SK-N-SH treated with all-trans-retinoic acid at 6 μM for 48 hours (cell line): ENCODE measurements at regions not wholly inside any gene's neighbourhood (a gene's known extent, or its start where the extent isn't known, plus 50 kb on each side); places are given as distances from the start of the nearest gene placed in this dataset.

Source experiments
- ATAC-seq: fragments of 200-7000 bp; cut with Tn5 transposase; 3 replicates; pipeline ENCODE4 v1.9.1; 2020; ENCODE audit warnings: mild to moderate bottlenecking, moderate library complexity
- ARNTL ChIP-seq: fragments of 450-650 bp; formaldehyde crosslinking; IDR thresholded peaks from 2 replicates; pipeline ENCODE4 v1.5.0; 2020; ENCODE audit warnings: low read depth, mild to moderate bottlenecking, moderate library complexity, borderline replicate concordance
- CSDC2 ChIP-seq: fragments of 250-450 bp; sonication (Bioruptor Pico); IDR thresholded peaks from 2 replicates; pipeline ENCODE4 v1.5.0; 2020; ENCODE audit warnings: mild to moderate bottlenecking, moderate library complexity
- ESRRG ChIP-seq: fragments of 250-450 bp; sonication (Bioruptor Pico); IDR thresholded peaks from 2 replicates; pipeline ENCODE4 v1.6.1; 2021; ENCODE audit warnings: mild to moderate bottlenecking
- GLIS3 ChIP-seq: fragments of 250-450 bp; sonication (Bioruptor Pico); IDR thresholded peaks from 2 replicates; pipeline ENCODE4 v1.5.0; 2020; ENCODE audit warnings: mild to moderate bottlenecking, moderate library complexity
- ISL1 ChIP-seq: fragments of 250-450 bp; sonication (Bioruptor Pico); IDR thresholded peaks from 2 replicates; pipeline ENCODE4 v2.1.2; 2022; ENCODE audit warnings: mild to moderate bottlenecking, moderate library complexity
- OSR1 ChIP-seq: fragments of 250-450 bp; sonication (Bioruptor Pico); IDR thresholded peaks from 2 replicates; pipeline ENCODE4 v1.8.0; 2022; ENCODE audit warnings: moderate library complexity, mild to moderate bottlenecking, inconsistent platforms
- PPARA ChIP-seq: fragments of 250-450 bp; sonication (Bioruptor Pico); IDR thresholded peaks from 2 replicates; pipeline ENCODE4 v1.5.0; 2020; ENCODE audit warnings: mild to moderate bottlenecking, borderline replicate concordance
- RARB ChIP-seq: fragments of 250-450 bp; sonication (Bioruptor Pico); IDR thresholded peaks from 2 replicates; pipeline ENCODE4 v1.8.0; 2021; ENCODE audit warnings: mild to moderate bottlenecking, moderate library complexity
- SNAI2 ChIP-seq: fragments of 250-450 bp; sonication (Bioruptor Pico); IDR thresholded peaks from 2 replicates; pipeline ENCODE4 v1.5.0; 2020; ENCODE audit warnings: mild to moderate bottlenecking, moderate library complexity
- TCF4 ChIP-seq: fragments of 250-450 bp; sonication (Bioruptor Pico); IDR thresholded peaks from 2 replicates; pipeline ENCODE4 v1.8.0; 2021; ENCODE audit warnings: mild to moderate bottlenecking, moderate library complexity, borderline replicate concordance
- TOX ChIP-seq: fragments of 250-450 bp; sonication (Bioruptor Pico); IDR thresholded peaks from 2 replicates; pipeline ENCODE4 v1.8.0; 2021; ENCODE audit warnings: mild to moderate bottlenecking, moderate library complexity, borderline replicate concordance
- ZC3H10 ChIP-seq: fragments of 250-450 bp; sonication (Bioruptor Pico); IDR thresholded peaks from 2 replicates; pipeline ENCODE4 v1.5.1; 2021; ENCODE audit warnings: mild to moderate bottlenecking, moderate library complexity
- ZFP3 ChIP-seq: fragments of 250-450 bp; sonication (Bioruptor Pico); IDR thresholded peaks from 2 replicates; pipeline ENCODE4 v1.5.0; 2020; ENCODE audit warnings: mild to moderate bottlenecking, moderate library complexity
- ZNF70 ChIP-seq: fragments of 450-650 bp; formaldehyde crosslinking; IDR thresholded peaks from 2 replicates; pipeline ENCODE4 v1.5.0; 2020; ENCODE audit warnings: mild to moderate bottlenecking, moderate library complexity
- ZNF8 ChIP-seq: fragments of 450-650 bp; formaldehyde crosslinking; IDR thresholded peaks from 2 replicates; pipeline ENCODE4 v1.5.0; 2020; ENCODE audit warnings: mild to moderate bottlenecking, moderate library complexity
- TF ChIP-seq, protein P1 (sequence below): fragments of 250-450 bp; sonication (Bioruptor Pico); IDR thresholded peaks from 2 replicates; pipeline ENCODE4 v1.5.0; 2020; ENCODE audit warnings: mild to moderate bottlenecking, moderate library complexity
- TF ChIP-seq, protein P2 (sequence below): fragments of 250-450 bp; sonication (Bioruptor Pico); IDR thresholded peaks from 2 replicates; pipeline ENCODE4 v1.8.0; 2020; ENCODE audit warnings: mild to moderate bottlenecking, moderate library complexity, borderline replicate concordance
- TF ChIP-seq, protein P3 (sequence below): fragments of 250-450 bp; sonication (Bioruptor Pico); IDR thresholded peaks from 2 replicates; pipeline ENCODE4 v1.8.0; 2021; ENCODE audit warnings: low read depth, mild to moderate bottlenecking, moderate library complexity, borderline replicate concordance
- TF ChIP-seq, protein P4 (sequence below): fragments of 250-450 bp; sonication (Bioruptor Pico); IDR thresholded peaks from 2 replicates; pipeline ENCODE4 v1.5.1; 2020; ENCODE audit warnings: low read depth, mild to moderate bottlenecking, moderate library complexity
- TF ChIP-seq, protein P5 (sequence below): fragments of 250-450 bp; sonication (Bioruptor Pico); IDR thresholded peaks from 2 replicates; pipeline ENCODE4 v1.5.1; 2021; ENCODE audit warnings: mild to moderate bottlenecking, moderate library complexity

DNA sequence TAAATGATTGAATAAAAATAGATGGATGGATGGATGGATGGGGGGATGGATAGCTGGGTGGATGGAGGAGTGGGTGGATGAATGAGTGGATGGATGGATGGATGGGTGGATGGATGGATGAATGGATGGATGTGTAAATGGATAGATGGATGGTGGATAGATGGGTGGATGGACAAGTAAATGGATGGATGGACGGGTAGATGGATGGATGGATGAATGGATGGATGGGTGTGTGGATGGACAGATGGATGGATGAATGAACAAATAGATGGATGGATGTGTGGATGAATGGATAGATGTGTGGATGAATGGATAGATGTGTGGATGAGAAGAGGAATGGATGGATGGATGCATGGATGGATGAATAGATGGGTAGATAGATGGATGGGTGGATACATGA lies 490.8 kb downstream of the VRK1 start:
- no peak for ATAC-seq
- TF ChIP-seq, protein P1, sequence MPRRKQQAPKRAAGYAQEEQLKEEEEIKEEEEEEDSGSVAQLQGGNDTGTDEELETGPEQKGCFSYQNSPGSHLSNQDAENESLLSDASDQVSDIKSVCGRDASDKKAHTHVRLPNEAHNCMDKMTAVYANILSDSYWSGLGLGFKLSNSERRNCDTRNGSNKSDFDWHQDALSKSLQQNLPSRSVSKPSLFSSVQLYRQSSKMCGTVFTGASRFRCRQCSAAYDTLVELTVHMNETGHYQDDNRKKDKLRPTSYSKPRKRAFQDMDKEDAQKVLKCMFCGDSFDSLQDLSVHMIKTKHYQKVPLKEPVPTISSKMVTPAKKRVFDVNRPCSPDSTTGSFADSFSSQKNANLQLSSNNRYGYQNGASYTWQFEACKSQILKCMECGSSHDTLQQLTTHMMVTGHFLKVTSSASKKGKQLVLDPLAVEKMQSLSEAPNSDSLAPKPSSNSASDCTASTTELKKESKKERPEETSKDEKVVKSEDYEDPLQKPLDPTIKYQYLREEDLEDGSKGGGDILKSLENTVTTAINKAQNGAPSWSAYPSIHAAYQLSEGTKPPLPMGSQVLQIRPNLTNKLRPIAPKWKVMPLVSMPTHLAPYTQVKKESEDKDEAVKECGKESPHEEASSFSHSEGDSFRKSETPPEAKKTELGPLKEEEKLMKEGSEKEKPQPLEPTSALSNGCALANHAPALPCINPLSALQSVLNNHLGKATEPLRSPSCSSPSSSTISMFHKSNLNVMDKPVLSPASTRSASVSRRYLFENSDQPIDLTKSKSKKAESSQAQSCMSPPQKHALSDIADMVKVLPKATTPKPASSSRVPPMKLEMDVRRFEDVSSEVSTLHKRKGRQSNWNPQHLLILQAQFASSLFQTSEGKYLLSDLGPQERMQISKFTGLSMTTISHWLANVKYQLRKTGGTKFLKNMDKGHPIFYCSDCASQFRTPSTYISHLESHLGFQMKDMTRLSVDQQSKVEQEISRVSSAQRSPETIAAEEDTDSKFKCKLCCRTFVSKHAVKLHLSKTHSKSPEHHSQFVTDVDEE, result no peak
- TF ChIP-seq TCF4 (CRISPR knock-in tag) (no peak), ZNF70 (CRISPR knock-in tag) (no peak), PPARA (CRISPR knock-in tag) (no peak), ZNF8 (no peak), ZFP3 (CRISPR knock-in tag) (no peak), RARB (CRISPR knock-in tag) (no peak)
- TF ChIP-seq, protein P2, sequence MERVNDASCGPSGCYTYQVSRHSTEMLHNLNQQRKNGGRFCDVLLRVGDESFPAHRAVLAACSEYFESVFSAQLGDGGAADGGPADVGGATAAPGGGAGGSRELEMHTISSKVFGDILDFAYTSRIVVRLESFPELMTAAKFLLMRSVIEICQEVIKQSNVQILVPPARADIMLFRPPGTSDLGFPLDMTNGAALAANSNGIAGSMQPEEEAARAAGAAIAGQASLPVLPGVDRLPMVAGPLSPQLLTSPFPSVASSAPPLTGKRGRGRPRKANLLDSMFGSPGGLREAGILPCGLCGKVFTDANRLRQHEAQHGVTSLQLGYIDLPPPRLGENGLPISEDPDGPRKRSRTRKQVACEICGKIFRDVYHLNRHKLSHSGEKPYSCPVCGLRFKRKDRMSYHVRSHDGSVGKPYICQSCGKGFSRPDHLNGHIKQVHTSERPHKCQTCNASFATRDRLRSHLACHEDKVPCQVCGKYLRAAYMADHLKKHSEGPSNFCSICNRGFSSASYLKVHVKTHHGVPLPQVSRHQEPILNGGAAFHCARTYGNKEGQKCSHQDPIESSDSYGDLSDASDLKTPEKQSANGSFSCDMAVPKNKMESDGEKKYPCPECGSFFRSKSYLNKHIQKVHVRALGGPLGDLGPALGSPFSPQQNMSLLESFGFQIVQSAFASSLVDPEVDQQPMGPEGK (CRISPR knock-in tag), result no peak

DNA sequence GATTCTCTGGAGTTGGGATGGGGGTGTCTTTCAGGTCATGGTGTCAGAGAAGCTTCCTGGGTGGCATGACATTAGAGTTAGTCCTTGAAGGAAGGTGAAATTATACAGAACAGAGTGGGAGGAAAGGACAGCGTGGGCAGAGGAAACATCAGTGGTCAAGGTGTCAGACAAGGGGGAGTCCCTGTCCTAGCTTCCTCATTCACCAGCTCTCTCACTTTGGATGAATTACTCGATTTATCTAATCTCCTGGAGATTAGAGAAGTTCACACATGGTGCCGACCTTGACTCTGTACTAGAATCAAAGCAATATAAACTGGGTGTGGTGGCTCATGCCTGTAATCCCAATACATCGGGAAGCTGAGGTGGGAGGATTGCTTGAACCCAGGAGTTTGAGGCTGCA lies 492.9 kb downstream of the VRK1 start:
- no peak for ATAC-seq
- TF ChIP-seq ZNF70 (CRISPR knock-in tag), result no peak
- TF ChIP-seq SNAI2 (CRISPR knock-in tag), result no peak
- TF ChIP-seq, protein P3, sequence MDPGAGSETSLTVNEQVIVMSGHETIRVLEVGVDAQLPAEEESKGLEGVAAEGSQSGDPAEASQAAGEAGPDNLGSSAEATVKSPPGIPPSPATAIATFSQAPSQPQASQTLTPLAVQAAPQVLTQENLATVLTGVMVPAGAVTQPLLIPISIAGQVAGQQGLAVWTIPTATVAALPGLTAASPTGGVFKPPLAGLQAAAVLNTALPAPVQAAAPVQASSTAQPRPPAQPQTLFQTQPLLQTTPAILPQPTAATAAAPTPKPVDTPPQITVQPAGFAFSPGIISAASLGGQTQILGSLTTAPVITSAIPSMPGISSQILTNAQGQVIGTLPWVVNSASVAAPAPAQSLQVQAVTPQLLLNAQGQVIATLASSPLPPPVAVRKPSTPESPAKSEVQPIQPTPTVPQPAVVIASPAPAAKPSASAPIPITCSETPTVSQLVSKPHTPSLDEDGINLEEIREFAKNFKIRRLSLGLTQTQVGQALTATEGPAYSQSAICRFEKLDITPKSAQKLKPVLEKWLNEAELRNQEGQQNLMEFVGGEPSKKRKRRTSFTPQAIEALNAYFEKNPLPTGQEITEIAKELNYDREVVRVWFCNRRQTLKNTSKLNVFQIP, result no peak
- TF ChIP-seq TCF4 (CRISPR knock-in tag), result no peak
- TF ChIP-seq ESRRG, result no peak
- TF ChIP-seq ISL1, result no peak

DNA sequence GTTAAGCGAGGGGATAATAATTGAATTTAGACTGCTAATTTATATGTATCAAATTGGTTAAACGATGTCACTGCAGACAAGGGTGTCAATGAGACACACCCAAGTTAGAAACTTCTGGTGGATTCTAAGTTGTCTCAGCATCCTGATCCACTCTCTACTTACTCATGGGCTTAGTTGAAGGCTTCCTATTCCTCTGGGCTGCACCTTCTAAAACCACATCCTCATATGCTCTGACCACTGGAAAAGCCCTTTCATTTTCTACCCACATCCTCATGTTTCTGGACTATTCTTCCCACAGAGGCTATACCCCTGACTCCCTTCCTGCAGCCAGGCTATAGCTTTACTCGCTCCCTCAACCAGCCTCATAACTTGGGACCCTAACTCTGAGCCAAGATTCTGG lies 493.8 kb downstream of the VRK1 start:
- TF ChIP-seq, protein P4, sequence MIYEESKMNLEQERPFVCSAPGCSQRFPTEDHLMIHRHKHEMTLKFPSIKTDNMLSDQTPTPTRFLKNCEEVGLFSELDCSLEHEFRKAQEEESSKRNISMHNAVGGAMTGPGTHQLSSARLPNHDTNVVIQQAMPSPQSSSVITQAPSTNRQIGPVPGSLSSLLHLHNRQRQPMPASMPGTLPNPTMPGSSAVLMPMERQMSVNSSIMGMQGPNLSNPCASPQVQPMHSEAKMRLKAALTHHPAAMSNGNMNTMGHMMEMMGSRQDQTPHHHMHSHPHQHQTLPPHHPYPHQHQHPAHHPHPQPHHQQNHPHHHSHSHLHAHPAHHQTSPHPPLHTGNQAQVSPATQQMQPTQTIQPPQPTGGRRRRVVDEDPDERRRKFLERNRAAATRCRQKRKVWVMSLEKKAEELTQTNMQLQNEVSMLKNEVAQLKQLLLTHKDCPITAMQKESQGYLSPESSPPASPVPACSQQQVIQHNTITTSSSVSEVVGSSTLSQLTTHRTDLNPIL (CRISPR knock-in tag), result no peak
- no peak for TF ChIP-seq TCF4 (CRISPR knock-in tag)
- TF ChIP-seq, protein P3, result no peak
- no peak for TF ChIP-seq ZC3H10 (CRISPR knock-in tag)
- TF ChIP-seq RARB (CRISPR knock-in tag), result no peak
- TF ChIP-seq, protein P5, sequence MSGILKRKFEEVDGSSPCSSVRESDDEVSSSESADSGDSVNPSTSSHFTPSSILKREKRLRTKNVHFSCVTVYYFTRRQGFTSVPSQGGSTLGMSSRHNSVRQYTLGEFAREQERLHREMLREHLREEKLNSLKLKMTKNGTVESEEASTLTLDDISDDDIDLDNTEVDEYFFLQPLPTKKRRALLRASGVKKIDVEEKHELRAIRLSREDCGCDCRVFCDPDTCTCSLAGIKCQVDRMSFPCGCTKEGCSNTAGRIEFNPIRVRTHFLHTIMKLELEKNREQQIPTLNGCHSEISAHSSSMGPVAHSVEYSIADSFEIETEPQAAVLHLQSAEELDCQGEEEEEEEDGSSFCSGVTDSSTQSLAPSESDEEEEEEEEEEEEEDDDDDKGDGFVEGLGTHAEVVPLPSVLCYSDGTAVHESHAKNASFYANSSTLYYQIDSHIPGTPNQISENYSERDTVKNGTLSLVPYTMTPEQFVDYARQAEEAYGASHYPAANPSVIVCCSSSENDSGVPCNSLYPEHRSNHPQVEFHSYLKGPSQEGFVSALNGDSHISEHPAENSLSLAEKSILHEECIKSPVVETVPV (CRISPR knock-in tag), result no peak
- no peak for TF ChIP-seq ARNTL (CRISPR knock-in tag)
- TF ChIP-seq SNAI2 (CRISPR knock-in tag), result no peak
- no peak for TF ChIP-seq ZNF8
- TF ChIP-seq OSR1, result no peak
- TF ChIP-seq ISL1, result no peak
- no peak for TF ChIP-seq ZNF70 (CRISPR knock-in tag)
- TF ChIP-seq GLIS3 (CRISPR knock-in tag), result no peak
- TF ChIP-seq TOX (CRISPR knock-in tag), result no peak
- no peak for TF ChIP-seq CSDC2
- ATAC-seq, result no peak
